ENCODE measurements at regions not wholly inside any gene's neighbourhood (a gene's known extent, or its start where the extent isn't known, plus 50 kb on each side); places are given as distances from the start of the nearest gene placed in this dataset.

DNA sequence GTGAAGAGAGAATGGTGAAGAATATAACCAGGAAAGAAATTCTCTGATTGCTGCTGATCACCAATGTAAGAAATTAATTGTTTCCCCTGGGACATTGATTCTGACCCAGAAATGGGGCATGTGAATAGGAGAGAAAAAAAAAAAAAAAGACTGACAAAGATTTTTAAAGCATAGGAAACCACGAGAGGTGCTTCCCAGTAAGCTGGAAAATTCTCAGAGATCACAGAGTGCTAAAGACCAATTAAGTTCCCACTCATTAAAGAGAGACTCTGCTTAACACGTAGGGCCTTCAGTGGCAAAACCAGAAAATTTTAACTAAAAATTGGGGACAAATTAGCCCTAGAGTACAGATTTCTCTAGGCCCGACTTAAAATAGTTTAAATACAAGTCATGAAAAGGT lies 604.4 kb downstream of the ARAP2 start:
- H3K27ac ChIP-seq (ENCODE audit: low read length): no peak overlapping the region
- BruUV-seq (replicated peaks): no TSS peak
- in situ Hi-C loops (cut with HindIII; ENCODE audit: low pct_unique_long_range_greater_than_20kb, low sequenced_read_pairs): no loop called here
- no peak for TF ChIP-seq CTCF (IDR thresholded peaks at IDR 0.05)
- no peak for TF ChIP-seq SIN3A (IDR thresholded peaks at IDR 0.05; ENCODE audit: borderline replicate concordance, insufficient read depth, low read depth, low read length)
- TF ChIP-seq POLR2AphosphoS5 (IDR thresholded peaks at IDR 0.05; ENCODE audit: low read depth, low read length): no peak
- TF ChIP-seq TCF7L2 (IDR thresholded peaks at IDR 0.05; ENCODE audit: low read depth, low read length): no peak
- no peak for TF ChIP-seq REST (IDR thresholded peaks at IDR 0.05; ENCODE audit: insufficient read depth in 1 of 2, low read depth in 2 of 2, low read length in 1 of 2)
- intact Hi-C loops (cut with micrococcal nuclease; ENCODE audit: unreplicated experiment): no loop called here
- no peaks in the 10 kb centered on the region for H3K27me3 ChIP-seq (ENCODE audit: control insufficient read depth, insufficient read depth, low read length)
- ChIA-PET POLR2A (no interaction called here), CTCF (no interaction called here)
- H3K4me3 ChIP-seq (ENCODE audit: low read depth in 2 of 2, low read length in 2 of 2): no peak overlapping the region
- no peaks in the 10 kb centered on the region for H3K4me1 ChIP-seq (ENCODE audit: control insufficient read depth, insufficient read depth, low read length)
- H3K36me3 ChIP-seq (ENCODE audit: control insufficient read depth, insufficient read depth, low read length): no peaks in the 10 kb centered on the region
- no peaks in the 10 kb centered on the region for H3K9me3 ChIP-seq (ENCODE audit: control insufficient read depth, insufficient read depth, low read depth, low read length)
- ATAC-seq (no peak), DNase-seq (ENCODE audit: low read depth, low spot score) (no peak)

GRCh38 chr4:35643661-35644060 lies 600.7 kb downstream of the ARAP2 start:
- no peak for ATAC-seq
- in situ Hi-C loops (cut with HindIII; ENCODE audit: low pct_unique_long_range_greater_than_20kb, low sequenced_read_pairs) (no loop called here), intact Hi-C loops (cut with micrococcal nuclease; ENCODE audit: unreplicated experiment) (no loop called here)
- no peak for TF ChIP-seq REST (IDR thresholded peaks at IDR 0.05; ENCODE audit: insufficient read depth in 1 of 2, low read depth in 2 of 2, low read length in 1 of 2)
- TF ChIP-seq CTCF (IDR thresholded peaks at IDR 0.05): no peak
- no peak for TF ChIP-seq TCF7L2 (IDR thresholded peaks at IDR 0.05; ENCODE audit: low read depth, low read length)
- TF ChIP-seq SIN3A (IDR thresholded peaks at IDR 0.05; ENCODE audit: borderline replicate concordance, insufficient read depth, low read depth, low read length): no peak
- TF ChIP-seq POLR2AphosphoS5 (IDR thresholded peaks at IDR 0.05; ENCODE audit: low read depth, low read length): no peak
- Histone ChIP-seq H3K36me3 (ENCODE audit: control insufficient read depth, insufficient read depth, low read length) (no peaks in the 10 kb centered on the region), H3K27me3 (ENCODE audit: control insufficient read depth, insufficient read depth, low read length) (no peaks in the 10 kb centered on the region), H3K4me3 (ENCODE audit: low read depth in 2 of 2, low read length in 2 of 2) (no peak overlapping the region), H3K9me3 (ENCODE audit: control insufficient read depth, insufficient read depth, low read depth, low read length) (no peaks in the 10 kb centered on the region), H3K27ac (ENCODE audit: low read length) (no peak overlapping the region), H3K4me1 (ENCODE audit: control insufficient read depth, insufficient read depth, low read length) (no peaks in the 10 kb centered on the region)
- ChIA-PET CTCF (no interaction called here), POLR2A (no interaction called here)
- no peak for DNase-seq (ENCODE audit: low read depth, low spot score)
- BruUV-seq (replicated peaks): no TSS peak

Data from Panc1 (cell line).